ENCODE measurements at regions not wholly inside any gene's neighbourhood (a gene's known extent, or its start where the extent isn't known, plus 50 kb on each side); places are given as distances from the start of the nearest gene placed in this dataset.

GRCh38 chr3:28912120-28912885, 368.6 kb upstream of the RBMS3 start:
- no peak for DNase-seq

GRCh38 chr3:28915741-28916500, 364.9 kb upstream of the RBMS3 start:
- DNase-seq: no peak

- DNase-seq: no peak
These were observed 364.0 kb upstream of the RBMS3 start for GRCh38 chr3:28916713-28917499.

GRCh38 chr3:28917895-28918475, 362.9 kb upstream of the RBMS3 start:
- DNase-seq: no peak

GRCh38 chr3:28922376-28922775, 358.5 kb upstream of the RBMS3 start:
- DNase-seq: no peak

- no peak for DNase-seq
These were observed 356.9 kb upstream of the RBMS3 start for GRCh38 chr3:28923994-28924393.

- DNase-seq: no peak
These were observed 356.0 kb upstream of the RBMS3 start for GRCh38 chr3:28924744-28925360.

GRCh38 chr3:28933337-28933736, 347.5 kb upstream of the RBMS3 start:
- no peak for DNase-seq

- no peak for DNase-seq
These were observed 346.6 kb upstream of the RBMS3 start for GRCh38 chr3:28934126-28934813.

- DNase-seq: no peak
These were observed 345.7 kb upstream of the RBMS3 start for GRCh38 chr3:28935146-28935545.

GRCh38 chr3:28936154-28936553, 344.7 kb upstream of the RBMS3 start:
- DNase-seq: no peak

GRCh38 chr3:28940530-28940929, 340.3 kb upstream of the RBMS3 start:
- DNase-seq: no peak

GRCh38 chr3:28940994-28941393, 339.9 kb upstream of the RBMS3 start:
- DNase-seq: no peak

- DNase-seq: no peak
These were observed 333.8 kb upstream of the RBMS3 start for GRCh38 chr3:28947061-28947460.

- DNase-seq: no peak
These were observed 333.1 kb upstream of the RBMS3 start for GRCh38 chr3:28947751-28948150.

- DNase-seq: no peak
These were observed 332.2 kb upstream of the RBMS3 start for GRCh38 chr3:28948685-28949084.

GRCh38 chr3:28949580-28949979, 331.3 kb upstream of the RBMS3 start:
- no peak for DNase-seq

- no peak for DNase-seq
These were observed 330.3 kb upstream of the RBMS3 start for GRCh38 chr3:28950614-28951013.

- no peak for DNase-seq
These were observed 328.9 kb upstream of the RBMS3 start for GRCh38 chr3:28951772-28952556.

- no peak for DNase-seq
These were observed 322.2 kb upstream of the RBMS3 start for GRCh38 chr3:28958656-28959055.

- no peak for DNase-seq
These were observed 309.7 kb upstream of the RBMS3 start for GRCh38 chr3:28971156-28971555.
